ENCODE measurements at regions not wholly inside any gene's neighbourhood (a gene's known extent, or its start where the extent isn't known, plus 50 kb on each side); places are given as distances from the start of the nearest gene placed in this dataset.

DNA sequence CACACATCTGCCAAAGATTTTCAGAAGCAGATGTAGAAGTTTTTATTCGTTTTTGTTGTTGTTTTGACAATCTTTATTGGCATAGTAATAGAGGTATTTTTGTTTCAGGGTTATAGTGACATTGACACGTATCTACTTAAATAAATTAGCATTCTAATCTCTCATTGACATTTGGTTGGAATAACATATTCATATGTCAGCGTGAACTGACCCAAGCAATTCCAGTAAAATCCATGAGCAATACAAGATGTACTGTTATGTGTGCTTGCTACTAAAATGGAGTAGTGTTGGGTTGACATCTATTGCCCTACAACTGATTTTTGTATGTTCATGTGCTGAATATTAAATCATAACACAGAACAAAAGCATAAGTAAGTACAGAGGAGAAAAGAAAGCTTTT lies 284.4 kb upstream of the SMC2 start:
- no peaks in the 10 kb centered on the region for H3K27me3 Mint-ChIP-seq (ENCODE audit: unreplicated experiment)
- no peaks in the 10 kb centered on the region for H3K4me1 Mint-ChIP-seq (ENCODE audit: unreplicated experiment)
- no peak overlapping the region for H3K27ac Mint-ChIP-seq (ENCODE audit: unreplicated experiment)
- no peak overlapping the region for H3K4me3 Mint-ChIP-seq (ENCODE audit: unreplicated experiment)
- H3K36me3 Mint-ChIP-seq (ENCODE audit: unreplicated experiment) = no peaks in the 10 kb centered on the region
- H3K9me3 Mint-ChIP-seq (ENCODE audit: unreplicated experiment) = peaks cover 4% of the 10 kb centered on the region
- TF ChIP-seq, protein P1, sequence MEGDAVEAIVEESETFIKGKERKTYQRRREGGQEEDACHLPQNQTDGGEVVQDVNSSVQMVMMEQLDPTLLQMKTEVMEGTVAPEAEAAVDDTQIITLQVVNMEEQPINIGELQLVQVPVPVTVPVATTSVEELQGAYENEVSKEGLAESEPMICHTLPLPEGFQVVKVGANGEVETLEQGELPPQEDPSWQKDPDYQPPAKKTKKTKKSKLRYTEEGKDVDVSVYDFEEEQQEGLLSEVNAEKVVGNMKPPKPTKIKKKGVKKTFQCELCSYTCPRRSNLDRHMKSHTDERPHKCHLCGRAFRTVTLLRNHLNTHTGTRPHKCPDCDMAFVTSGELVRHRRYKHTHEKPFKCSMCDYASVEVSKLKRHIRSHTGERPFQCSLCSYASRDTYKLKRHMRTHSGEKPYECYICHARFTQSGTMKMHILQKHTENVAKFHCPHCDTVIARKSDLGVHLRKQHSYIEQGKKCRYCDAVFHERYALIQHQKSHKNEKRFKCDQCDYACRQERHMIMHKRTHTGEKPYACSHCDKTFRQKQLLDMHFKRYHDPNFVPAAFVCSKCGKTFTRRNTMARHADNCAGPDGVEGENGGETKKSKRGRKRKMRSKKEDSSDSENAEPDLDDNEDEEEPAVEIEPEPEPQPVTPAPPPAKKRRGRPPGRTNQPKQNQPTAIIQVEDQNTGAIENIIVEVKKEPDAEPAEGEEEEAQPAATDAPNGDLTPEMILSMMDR (IDR thresholded peaks at IDR 0.05) = no peak
- no peak for DNase-seq (ENCODE audit: extremely low spot score, unreplicated experiment)

DNA sequence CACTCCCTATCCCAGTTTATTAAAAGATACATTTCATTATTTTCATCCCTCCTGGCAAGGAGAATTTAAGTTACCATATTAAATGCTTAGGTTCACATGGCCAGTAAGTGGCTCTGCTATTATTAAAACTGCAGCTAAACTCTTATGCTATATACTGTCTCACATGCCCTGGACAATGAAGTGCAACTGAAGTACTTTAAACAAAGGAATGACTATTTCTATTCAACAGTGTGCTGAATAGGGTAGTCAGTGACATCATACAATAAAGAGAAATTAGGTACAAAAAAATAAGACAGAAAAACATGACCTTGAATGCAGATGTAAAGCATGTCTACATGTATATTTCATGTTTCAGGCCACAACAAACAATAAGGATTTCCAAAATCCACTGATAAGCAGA lies 282.6 kb upstream of the SMC2 start:
- no peaks in the 10 kb centered on the region for H3K36me3 Mint-ChIP-seq (ENCODE audit: unreplicated experiment)
- H3K4me1 Mint-ChIP-seq (ENCODE audit: unreplicated experiment) = no peaks in the 10 kb centered on the region
- no peaks in the 10 kb centered on the region for H3K27me3 Mint-ChIP-seq (ENCODE audit: unreplicated experiment)
- no peak overlapping the region for H3K4me3 Mint-ChIP-seq (ENCODE audit: unreplicated experiment)
- no peaks in the 10 kb centered on the region for H3K9me3 Mint-ChIP-seq (ENCODE audit: unreplicated experiment)
- TF ChIP-seq, protein P1 (IDR thresholded peaks at IDR 0.05) = no peak
- no peak for DNase-seq (ENCODE audit: extremely low spot score, unreplicated experiment)
- H3K27ac Mint-ChIP-seq (ENCODE audit: unreplicated experiment) = no peak overlapping the region

DNA sequence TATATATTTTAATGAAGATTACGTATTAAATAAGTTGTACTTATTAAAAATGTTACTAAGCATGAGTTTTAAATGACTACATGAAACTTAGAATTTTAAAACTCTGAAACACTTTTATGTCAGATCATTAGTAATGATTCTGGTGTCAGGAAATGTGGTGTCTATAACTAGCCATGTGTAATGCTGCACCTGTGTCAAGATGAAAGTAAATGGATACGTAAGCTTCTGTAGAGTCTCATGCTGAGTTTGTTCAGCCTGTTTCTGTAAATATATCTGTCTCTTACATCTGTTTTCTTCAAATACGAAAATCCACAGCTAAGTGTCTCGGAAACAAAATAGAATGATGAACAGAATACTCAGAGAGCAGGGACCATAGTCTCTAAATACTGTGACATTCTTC lies 278.0 kb upstream of the SMC2 start:
- no peak overlapping the region for H3K27ac Mint-ChIP-seq (ENCODE audit: unreplicated experiment)
- no peaks in the 10 kb centered on the region for H3K36me3 Mint-ChIP-seq (ENCODE audit: unreplicated experiment)
- TF ChIP-seq, protein P1 (IDR thresholded peaks at IDR 0.05) = no peak
- H3K4me3 Mint-ChIP-seq (ENCODE audit: unreplicated experiment) = no peak overlapping the region
- H3K27me3 Mint-ChIP-seq (ENCODE audit: unreplicated experiment) = no peaks in the 10 kb centered on the region
- H3K9me3 Mint-ChIP-seq (ENCODE audit: unreplicated experiment) = no peaks in the 10 kb centered on the region
- no peak for DNase-seq (ENCODE audit: extremely low spot score, unreplicated experiment)
- no peaks in the 10 kb centered on the region for H3K4me1 Mint-ChIP-seq (ENCODE audit: unreplicated experiment)

DNA sequence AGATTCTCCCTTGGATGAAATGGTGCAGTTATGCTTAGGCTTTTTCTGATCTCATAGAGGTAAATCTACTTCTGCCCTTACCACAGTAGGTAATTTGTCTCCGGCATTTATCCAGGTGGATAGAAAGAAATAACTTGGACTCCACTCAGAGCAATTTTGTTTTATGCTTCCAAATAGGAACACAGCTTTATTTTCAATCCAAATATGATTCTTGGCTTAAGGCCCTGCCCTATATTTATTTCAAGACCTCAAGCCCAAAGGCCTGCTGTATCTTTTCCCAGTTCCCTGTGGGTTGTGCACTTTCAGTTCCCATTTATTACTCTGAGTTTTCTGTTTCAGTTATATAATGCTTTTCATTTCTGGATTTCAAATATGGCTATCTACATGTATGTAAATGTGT lies 274.2 kb upstream of the SMC2 start:
- Mint-ChIP-seq H3K4me3 (ENCODE audit: unreplicated experiment) (no peak overlapping the region), H3K27ac (ENCODE audit: unreplicated experiment) (no peak overlapping the region), H3K27me3 (ENCODE audit: unreplicated experiment) (no peaks in the 10 kb centered on the region), H3K9me3 (ENCODE audit: unreplicated experiment) (no peaks in the 10 kb centered on the region), H3K4me1 (ENCODE audit: unreplicated experiment) (no peaks in the 10 kb centered on the region), H3K36me3 (ENCODE audit: unreplicated experiment) (no peaks in the 10 kb centered on the region)
- TF ChIP-seq, protein P1 (IDR thresholded peaks at IDR 0.05) = no peak
- no peak for DNase-seq (ENCODE audit: extremely low spot score, unreplicated experiment)

DNA sequence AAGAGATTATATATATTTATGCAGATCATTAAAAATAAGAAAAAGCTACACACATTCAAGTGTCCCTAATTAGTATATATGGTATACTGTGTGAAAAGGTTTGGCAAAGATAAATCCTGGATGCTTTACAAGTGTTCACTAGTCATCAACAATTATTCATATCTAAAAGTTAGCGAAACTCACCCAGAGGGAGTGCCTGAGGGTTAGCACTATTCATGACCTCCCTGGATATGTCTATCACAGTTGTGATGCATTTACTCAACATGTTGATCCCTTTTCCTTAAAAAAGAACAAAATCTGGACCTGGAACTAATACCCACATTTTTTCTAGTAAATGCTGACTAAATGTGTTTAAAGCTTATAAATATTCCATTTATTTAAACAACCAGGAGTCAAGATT lies 273.0 kb upstream of the SMC2 start:
- H3K36me3 Mint-ChIP-seq (ENCODE audit: unreplicated experiment) = no peaks in the 10 kb centered on the region
- H3K27me3 Mint-ChIP-seq (ENCODE audit: unreplicated experiment) = no peaks in the 10 kb centered on the region
- no peak for DNase-seq (ENCODE audit: extremely low spot score, unreplicated experiment)
- H3K9me3 Mint-ChIP-seq (ENCODE audit: unreplicated experiment) = no peaks in the 10 kb centered on the region
- no peaks in the 10 kb centered on the region for H3K4me1 Mint-ChIP-seq (ENCODE audit: unreplicated experiment)
- TF ChIP-seq, protein P1 (IDR thresholded peaks at IDR 0.05) = no peak
- no peak overlapping the region for H3K4me3 Mint-ChIP-seq (ENCODE audit: unreplicated experiment)
- no peak overlapping the region for H3K27ac Mint-ChIP-seq (ENCODE audit: unreplicated experiment)
